SK-N-SH treated with all-trans-retinoic acid at 6 μM for 48 hours (cell line): ENCODE measurements at regions not wholly inside any gene's neighbourhood (a gene's known extent, or its start where the extent isn't known, plus 50 kb on each side); places are given as distances from the start of the nearest gene placed in this dataset.

Experiments
- ATAC-seq: fragments of 200-7000 bp; cut with Tn5 transposase; 3 replicates; pipeline ENCODE4 v1.9.1; 2020; ENCODE audit warnings: mild to moderate bottlenecking, moderate library complexity
- ARNTL ChIP-seq: fragments of 450-650 bp; formaldehyde crosslinking; IDR thresholded peaks from 2 replicates; pipeline ENCODE4 v1.5.0; 2020; ENCODE audit warnings: low read depth, mild to moderate bottlenecking, moderate library complexity, borderline replicate concordance
- BACH2 ChIP-seq: fragments of 250-450 bp; sonication (Bioruptor Pico); IDR thresholded peaks from 2 replicates; pipeline ENCODE4 v1.9.0; 2021; ENCODE audit warnings: mild to moderate bottlenecking, borderline replicate concordance
- CREB5 ChIP-seq: fragments of 250-450 bp; sonication (Bioruptor Pico); IDR thresholded peaks from 2 replicates; pipeline ENCODE4 v1.5.1; 2020; ENCODE audit warnings: low read depth, mild to moderate bottlenecking, moderate library complexity
- CSDC2 ChIP-seq: fragments of 250-450 bp; sonication (Bioruptor Pico); IDR thresholded peaks from 2 replicates; pipeline ENCODE4 v1.5.0; 2020; ENCODE audit warnings: mild to moderate bottlenecking, moderate library complexity
- CSRNP3 ChIP-seq: fragments of 250-450 bp; sonication (Bioruptor Pico); IDR thresholded peaks from 2 replicates; pipeline ENCODE4 v1.5.1; 2021; ENCODE audit warnings: mild to moderate bottlenecking, moderate library complexity
- GLIS3 ChIP-seq: fragments of 250-450 bp; sonication (Bioruptor Pico); IDR thresholded peaks from 2 replicates; pipeline ENCODE4 v1.5.0; 2020; ENCODE audit warnings: mild to moderate bottlenecking, moderate library complexity
- ISL1 ChIP-seq: fragments of 250-450 bp; sonication (Bioruptor Pico); IDR thresholded peaks from 2 replicates; pipeline ENCODE4 v2.1.2; 2022; ENCODE audit warnings: mild to moderate bottlenecking, moderate library complexity
- OSR1 ChIP-seq: fragments of 250-450 bp; sonication (Bioruptor Pico); IDR thresholded peaks from 2 replicates; pipeline ENCODE4 v1.8.0; 2022; ENCODE audit warnings: moderate library complexity, mild to moderate bottlenecking, inconsistent platforms
- PATZ1 ChIP-seq: fragments of 250-450 bp; sonication (Bioruptor Pico); IDR thresholded peaks from 2 replicates; pipeline ENCODE4 v1.8.0; 2020; ENCODE audit warnings: mild to moderate bottlenecking, moderate library complexity, borderline replicate concordance
- POU6F1 ChIP-seq: fragments of 250-450 bp; sonication (Bioruptor Pico); IDR thresholded peaks from 2 replicates; pipeline ENCODE4 v1.8.0; 2021; ENCODE audit warnings: low read depth, mild to moderate bottlenecking, moderate library complexity, borderline replicate concordance
- PPARA ChIP-seq: fragments of 250-450 bp; sonication (Bioruptor Pico); IDR thresholded peaks from 2 replicates; pipeline ENCODE4 v1.5.0; 2020; ENCODE audit warnings: mild to moderate bottlenecking, borderline replicate concordance
- SNAI2 ChIP-seq: fragments of 250-450 bp; sonication (Bioruptor Pico); IDR thresholded peaks from 2 replicates; pipeline ENCODE4 v1.5.0; 2020; ENCODE audit warnings: mild to moderate bottlenecking, moderate library complexity
- TCF4 ChIP-seq: fragments of 250-450 bp; sonication (Bioruptor Pico); IDR thresholded peaks from 2 replicates; pipeline ENCODE4 v1.8.0; 2021; ENCODE audit warnings: mild to moderate bottlenecking, moderate library complexity, borderline replicate concordance
- TOX ChIP-seq: fragments of 250-450 bp; sonication (Bioruptor Pico); IDR thresholded peaks from 2 replicates; pipeline ENCODE4 v1.8.0; 2021; ENCODE audit warnings: mild to moderate bottlenecking, moderate library complexity, borderline replicate concordance
- TSHZ2 ChIP-seq: fragments of 250-450 bp; sonication (Bioruptor Pico); IDR thresholded peaks from 2 replicates; pipeline ENCODE4 v1.5.0; 2020; ENCODE audit warnings: mild to moderate bottlenecking, moderate library complexity
- ZC3H10 ChIP-seq: fragments of 250-450 bp; sonication (Bioruptor Pico); IDR thresholded peaks from 2 replicates; pipeline ENCODE4 v1.5.1; 2021; ENCODE audit warnings: mild to moderate bottlenecking, moderate library complexity
- ZFP3 ChIP-seq: fragments of 250-450 bp; sonication (Bioruptor Pico); IDR thresholded peaks from 2 replicates; pipeline ENCODE4 v1.5.0; 2020; ENCODE audit warnings: mild to moderate bottlenecking, moderate library complexity
- ZFP30 ChIP-seq: fragments of 450-650 bp; formaldehyde crosslinking; IDR thresholded peaks from 2 replicates; pipeline ENCODE4 v1.5.0; 2022; ENCODE audit warnings: mild to moderate bottlenecking, moderate library complexity
- ZNF565 ChIP-seq: fragments of 450-650 bp; formaldehyde crosslinking; conservative IDR thresholded peaks from 2 replicates; pipeline ENCODE4 v1.5.0; 2020; ENCODE audit warnings: low read depth, mild to moderate bottlenecking, moderate library complexity
- ZNF70 ChIP-seq: fragments of 450-650 bp; formaldehyde crosslinking; IDR thresholded peaks from 2 replicates; pipeline ENCODE4 v1.5.0; 2020; ENCODE audit warnings: mild to moderate bottlenecking, moderate library complexity
- ZNF8 ChIP-seq: fragments of 450-650 bp; formaldehyde crosslinking; IDR thresholded peaks from 2 replicates; pipeline ENCODE4 v1.5.0; 2020; ENCODE audit warnings: mild to moderate bottlenecking, moderate library complexity

GRCh38 chr4:23105759-23106370 is 413.1 kb downstream of the GBA3 start:
- TF ChIP-seq OSR1 (no peak), TOX (CRISPR knock-in tag) (no peak), CSDC2 (CRISPR knock-in tag) (no peak), CREB5 (CRISPR knock-in tag) (no peak), ZFP3 (CRISPR knock-in tag) (no peak), CSRNP3 (no peak), TSHZ2 (no peak), ZNF8 (CRISPR knock-in tag) (no peak), SNAI2 (no peak), ZC3H10 (CRISPR knock-in tag) (no peak), PPARA (CRISPR knock-in tag) (no peak), BACH2 (no peak)
- ATAC-seq: no peak

- ATAC-seq: no peak
Observed at GRCh38 chr4:23097251-23097650, 404.5 kb downstream of the GBA3 start.

More at GRCh38 chr4:23097251-23097650, 404.5 kb downstream of the GBA3 start:
- TF ChIP-seq POU6F1 (CRISPR knock-in tag) (no peak), ZFP30 (CRISPR knock-in tag) (no peak), SNAI2 (no peak), ARNTL (CRISPR knock-in tag) (no peak), ZNF8 (CRISPR knock-in tag) (no peak), ZNF565 (CRISPR knock-in tag) (no peak), ISL1 (CRISPR knock-in tag) (no peak), GLIS3 (CRISPR knock-in tag) (no peak), CSRNP3 (no peak), ZC3H10 (CRISPR knock-in tag) (no peak), TCF4 (CRISPR knock-in tag) (no peak), PATZ1 (CRISPR knock-in tag) (no peak), OSR1 (no peak), ZNF70 (no peak), TSHZ2 (no peak), CSDC2 (CRISPR knock-in tag) (no peak), TOX (CRISPR knock-in tag) (no peak)
